ENCODE measurements at regions not wholly inside any gene's neighbourhood (a gene's known extent, or its start where the extent isn't known, plus 50 kb on each side); places are given as distances from the start of the nearest gene placed in this dataset.

- TF ChIP-seq CTCF (IDR thresholded peaks at IDR 0.05): no peak
- TF ChIP-seq POLR2AphosphoS5 (IDR thresholded peaks at IDR 0.05): no peak
Observed at GRCh38 chr6:145561095-145562072, 173.9 kb downstream of the EPM2A start.

Data from suprapubic skin (tissue), 3 donors.